ENCODE measurements at regions not wholly inside any gene's neighbourhood (a gene's known extent, or its start where the extent isn't known, plus 50 kb on each side); places are given as distances from the start of the nearest gene placed in this dataset.
"Not testable (repeated sequence)": the region's sequence is repeated elsewhere in the genome, so short reads cannot be mapped to it uniquely, and the experiment has no call there.

DNA sequence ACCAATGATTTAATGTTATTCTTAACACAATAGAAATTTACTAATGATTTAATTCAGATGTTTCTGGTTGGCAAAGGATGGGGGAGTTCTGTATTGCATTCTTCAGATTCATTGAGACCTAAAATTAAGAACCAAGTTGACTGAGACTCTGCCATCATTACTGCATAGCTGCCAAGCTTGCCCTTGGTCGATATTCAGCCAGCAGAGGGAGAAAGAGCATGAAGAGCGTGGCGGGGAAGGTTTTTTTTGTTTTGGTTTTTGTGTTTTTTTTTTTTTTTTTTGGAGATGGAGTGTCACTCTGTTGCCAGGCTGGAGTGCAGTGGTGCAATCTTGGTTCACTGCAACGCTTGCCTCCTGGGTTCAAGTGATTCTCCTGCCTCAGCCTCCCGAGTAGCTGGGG, 659.4 kb upstream of the EEF2KMT start:
- CTCF ChIA-PET, result interaction anchor here (0.6 to 0.7 kb wide), 3 partner anchors 334 to 604 kb away, joined by 4 to 7 read pairs (median 4); no protein-coding TSS in a partner anchor
- DNase-seq (ENCODE audit: low spot score), result no peak
- POLR2A ChIA-PET (ENCODE audit: low non-redundant PET), result no interaction called here
- H3K27ac ChIP-seq, result no peak overlapping the region
- TF ChIP-seq, protein P1, sequence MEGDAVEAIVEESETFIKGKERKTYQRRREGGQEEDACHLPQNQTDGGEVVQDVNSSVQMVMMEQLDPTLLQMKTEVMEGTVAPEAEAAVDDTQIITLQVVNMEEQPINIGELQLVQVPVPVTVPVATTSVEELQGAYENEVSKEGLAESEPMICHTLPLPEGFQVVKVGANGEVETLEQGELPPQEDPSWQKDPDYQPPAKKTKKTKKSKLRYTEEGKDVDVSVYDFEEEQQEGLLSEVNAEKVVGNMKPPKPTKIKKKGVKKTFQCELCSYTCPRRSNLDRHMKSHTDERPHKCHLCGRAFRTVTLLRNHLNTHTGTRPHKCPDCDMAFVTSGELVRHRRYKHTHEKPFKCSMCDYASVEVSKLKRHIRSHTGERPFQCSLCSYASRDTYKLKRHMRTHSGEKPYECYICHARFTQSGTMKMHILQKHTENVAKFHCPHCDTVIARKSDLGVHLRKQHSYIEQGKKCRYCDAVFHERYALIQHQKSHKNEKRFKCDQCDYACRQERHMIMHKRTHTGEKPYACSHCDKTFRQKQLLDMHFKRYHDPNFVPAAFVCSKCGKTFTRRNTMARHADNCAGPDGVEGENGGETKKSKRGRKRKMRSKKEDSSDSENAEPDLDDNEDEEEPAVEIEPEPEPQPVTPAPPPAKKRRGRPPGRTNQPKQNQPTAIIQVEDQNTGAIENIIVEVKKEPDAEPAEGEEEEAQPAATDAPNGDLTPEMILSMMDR (conservative IDR thresholded peaks at IDR 0.05; ENCODE audit: low read depth), result no peak

DNA sequence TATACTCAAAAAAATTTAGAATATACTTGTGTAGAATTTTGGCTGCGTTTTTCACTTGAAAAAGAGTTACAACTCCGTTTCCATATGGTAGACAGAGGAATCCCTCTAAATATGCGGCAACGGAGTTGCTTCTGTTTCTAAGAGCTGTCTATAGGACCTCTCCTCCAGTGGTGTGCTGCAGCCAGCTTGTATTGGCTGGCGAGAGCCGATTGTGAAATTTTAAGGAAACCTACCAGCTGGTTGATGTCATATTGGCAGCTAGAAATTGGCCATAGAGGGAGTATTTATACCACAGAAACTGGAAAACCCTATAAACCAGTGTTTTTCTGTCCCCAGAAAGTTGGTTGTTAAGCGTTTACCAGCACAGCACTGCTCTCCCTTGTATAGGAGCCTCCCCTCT, 655.8 kb upstream of the EEF2KMT start:
- POLR2A ChIA-PET (ENCODE audit: low non-redundant PET), result no interaction called here
- no peak for DNase-seq (ENCODE audit: low spot score)
- TF ChIP-seq, protein P1 (conservative IDR thresholded peaks at IDR 0.05; ENCODE audit: low read depth), result no peak
- H3K27ac ChIP-seq, result no peak overlapping the region
- CTCF ChIA-PET, result no interaction called here

DNA sequence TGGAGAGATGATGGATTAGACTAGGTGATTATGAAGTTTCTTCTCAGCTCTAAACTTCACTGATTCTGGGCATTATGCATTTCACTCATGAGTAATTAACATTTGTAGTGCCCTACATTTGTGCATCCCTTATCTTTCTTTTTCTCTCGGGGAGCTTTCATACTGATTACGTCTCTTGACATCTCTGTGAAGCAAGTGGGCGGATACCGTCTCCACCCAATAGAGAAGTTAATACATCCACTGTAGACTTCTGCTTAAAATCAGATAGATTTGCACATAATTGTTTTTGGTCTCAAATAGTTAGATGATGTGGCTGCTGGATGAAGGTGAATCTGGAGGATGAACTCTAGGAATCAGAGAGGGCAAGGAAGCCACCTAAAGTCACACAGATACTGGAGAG, 653.6 kb upstream of the EEF2KMT start:
- TF ChIP-seq, protein P1 (conservative IDR thresholded peaks at IDR 0.05; ENCODE audit: low read depth), result no peak
- H3K27ac ChIP-seq, result no peak overlapping the region
- POLR2A ChIA-PET (ENCODE audit: low non-redundant PET), result no interaction called here
- CTCF ChIA-PET, result no interaction called here
- no peak for DNase-seq (ENCODE audit: low spot score)

DNA sequence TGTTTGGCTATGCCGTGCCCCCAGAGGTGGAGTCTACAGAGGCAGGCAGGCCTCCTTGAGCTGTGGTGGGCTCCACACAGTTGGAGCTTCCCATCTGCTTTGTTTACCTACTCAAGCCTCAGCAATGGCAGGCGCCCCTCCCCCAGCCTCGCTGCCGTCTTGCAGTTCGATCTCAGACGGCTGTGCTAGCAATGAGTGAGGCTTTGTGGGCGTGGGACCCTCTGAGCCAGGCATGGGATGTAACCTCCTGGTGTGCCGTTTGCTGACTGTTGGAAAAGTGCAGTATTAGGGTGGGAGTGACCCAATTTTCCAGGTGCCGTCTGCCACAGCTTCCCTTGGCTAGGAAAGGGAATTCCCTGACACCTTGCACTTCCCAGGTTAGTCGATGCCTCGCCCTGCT, 652.8 kb upstream of the EEF2KMT start:
- H3K27ac ChIP-seq; CTCF ChIA-PET; POLR2A ChIA-PET (ENCODE audit: low non-redundant PET); DNase-seq (ENCODE audit: low spot score): not testable (repeated sequence)

- POLR2A ChIA-PET (ENCODE audit: low non-redundant PET), result no interaction called here
- CTCF ChIA-PET, result interaction anchor here (0.6 kb wide), 1 partner anchor 66 kb away, joined by 4 read pairs; no protein-coding TSS in a partner anchor
- TF ChIP-seq, protein P1 (conservative IDR thresholded peaks at IDR 0.05; ENCODE audit: low read depth), result no peak
- no peak overlapping the region for H3K27ac ChIP-seq
- no peak for DNase-seq (ENCODE audit: low spot score)
Measured at GRCh38 chr16:5738586-5738985, 641.0 kb upstream of the EEF2KMT start.

- TF ChIP-seq, protein P1 (conservative IDR thresholded peaks at IDR 0.05; ENCODE audit: low read depth), result no peak
- H3K27ac ChIP-seq, result no peak overlapping the region
- DNase-seq (ENCODE audit: low spot score), result no peak
- ChIA-PET CTCF (interaction anchor here (0.6 kb wide), 1 partner anchor 414 kb away, joined by 3 read pairs; no protein-coding TSS in a partner anchor), POLR2A (ENCODE audit: low non-redundant PET) (no interaction called here)
Measured at GRCh38 chr16:5736209-5736930, 638.8 kb upstream of the EEF2KMT start.

GRCh38 chr16:5735444-5735843, 637.8 kb upstream of the EEF2KMT start:
- H3K27ac ChIP-seq, result no peak overlapping the region
- ChIA-PET CTCF (no interaction called here), POLR2A (ENCODE audit: low non-redundant PET) (no interaction called here)
- DNase-seq (ENCODE audit: low spot score), result no peak
- TF ChIP-seq, protein P1 (conservative IDR thresholded peaks at IDR 0.05; ENCODE audit: low read depth), result no peak

All from RWPE1 (cell line).